ENCODE measurements at regions not wholly inside any gene's neighbourhood (a gene's known extent, or its start where the extent isn't known, plus 50 kb on each side); places are given as distances from the start of the nearest gene placed in this dataset. TPM values are rescaled to one million over a fixed set of nuclear protein-coding genes. Genes with fewer than 3 reads are reported as not detected.

GRCh38 chr3:174792864-174793263, 66.3 kb upstream of the NAALADL2 start (continued):
- TF ChIP-seq E2F8 (IDR thresholded peaks at IDR 0.05; ENCODE audit: low read depth, partially characterized antibody) (no peak), ZNF274 (IDR thresholded peaks at IDR 0.05; ENCODE audit: insufficient read depth, insufficient read length) (no peak)

Small RNAs in the stretch of these regions (small RNA-seq; reads per million reads assigned to genes)
- not detected for gene RN7SKP40
